ENCODE measurements at regions not wholly inside any gene's neighbourhood (a gene's known extent, or its start where the extent isn't known, plus 50 kb on each side); places are given as distances from the start of the nearest gene placed in this dataset.
"Not testable (repeated sequence)": the region's sequence is repeated elsewhere in the genome, so short reads cannot be mapped to it uniquely, and the experiment has no call there.

DNA sequence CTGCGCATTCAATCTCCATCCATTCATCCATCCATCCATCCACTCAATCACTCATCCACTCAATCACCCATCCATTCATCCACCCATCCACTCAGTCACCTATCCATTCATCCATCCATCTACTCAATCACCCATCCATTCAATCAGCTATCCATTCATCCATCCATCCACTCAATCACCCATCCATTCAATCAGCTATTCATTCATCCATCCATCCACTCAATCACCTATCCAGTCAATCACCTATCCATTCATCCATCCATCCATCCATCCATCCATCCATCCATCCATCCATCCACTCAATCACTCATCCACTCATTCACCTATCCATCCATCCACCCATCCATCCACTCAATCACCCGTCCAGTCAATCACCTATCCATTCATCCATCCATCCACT lies 115.4 kb upstream of the ZBTB40 start:
- TF ChIP-seq CTCF, POLR2A, EP300, POLR2AphosphoS5 (IDR thresholded peaks at IDR 0.05): not testable (repeated sequence)

All from gastroesophageal sphincter (tissue), 3 donors.